GM19025 (cell line): ENCODE measurements at regions not wholly inside any gene's neighbourhood (a gene's known extent, or its start where the extent isn't known, plus 50 kb on each side); places are given as distances from the start of the nearest gene placed in this dataset.
"Not testable (repeated sequence)": the region's sequence is repeated elsewhere in the genome, so short reads cannot be mapped to it uniquely, and the experiment has no call there.

Source experiments
- ATAC-seq: cut with Tn5 transposase; IDR thresholded peaks from one replicate; pipeline ENCODE4 v1.9.1; 2021; ENCODE audit warnings: mild to moderate bottlenecking, low read depth, moderate library complexity; ENCODE audit not compliant: unreplicated experiment

GRCh38 chr6:155538708-155539390 is 83.2 kb upstream of the NOX3 start:
- no peak for ATAC-seq

GRCh38 chr6:155534678-155535077 is 79.0 kb upstream of the NOX3 start:
- no peak for ATAC-seq

GRCh38 chr6:155530219-155530834 is 74.7 kb upstream of the NOX3 start:
- ATAC-seq = no peak

DNA sequence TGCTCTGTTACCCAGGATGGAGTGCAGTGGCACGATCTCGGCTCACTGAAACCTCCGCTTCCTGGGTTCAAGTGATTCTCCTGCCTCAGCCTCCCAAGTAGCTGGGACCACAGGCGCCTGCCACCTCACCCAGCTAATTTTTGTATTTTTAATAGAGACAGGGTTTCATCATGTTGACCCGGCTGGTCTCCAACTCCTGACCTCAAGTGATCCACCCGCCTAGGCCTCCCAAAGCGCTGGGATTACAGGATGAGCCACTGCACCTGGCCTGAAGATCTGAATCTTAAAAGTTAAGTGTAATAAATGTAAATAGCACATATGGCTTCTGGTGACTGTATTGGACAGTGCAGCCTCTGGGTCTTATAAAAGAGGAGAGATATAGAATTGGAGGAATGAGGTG is 74.2 kb upstream of the NOX3 start:
- not testable (repeated sequence) for ATAC-seq

- ATAC-seq = no peak
These were observed 73.4 kb upstream of the NOX3 start for GRCh38 chr6:155528982-155529453.

DNA sequence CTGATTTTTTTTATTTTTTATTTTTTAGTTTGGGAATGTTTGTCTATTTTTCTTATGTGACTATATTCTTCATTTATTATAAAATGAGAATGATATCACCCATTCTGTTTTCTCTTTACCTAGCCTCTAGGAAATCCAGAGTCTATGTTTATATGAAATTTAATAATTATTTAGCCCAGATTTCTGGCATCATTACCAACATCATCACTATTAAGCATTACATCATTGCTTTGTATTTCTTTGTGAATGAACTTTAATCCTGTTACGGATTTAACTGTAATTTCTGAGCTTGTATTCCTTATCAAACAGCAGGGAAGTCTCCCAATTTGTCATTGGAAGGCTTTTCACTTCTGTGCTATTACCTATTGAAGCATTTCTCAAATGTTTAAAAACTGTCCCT is 72.7 kb upstream of the NOX3 start:
- ATAC-seq = no peak

- no peak for ATAC-seq
These were observed 71.8 kb upstream of the NOX3 start for GRCh38 chr6:155527443-155527842.

DNA sequence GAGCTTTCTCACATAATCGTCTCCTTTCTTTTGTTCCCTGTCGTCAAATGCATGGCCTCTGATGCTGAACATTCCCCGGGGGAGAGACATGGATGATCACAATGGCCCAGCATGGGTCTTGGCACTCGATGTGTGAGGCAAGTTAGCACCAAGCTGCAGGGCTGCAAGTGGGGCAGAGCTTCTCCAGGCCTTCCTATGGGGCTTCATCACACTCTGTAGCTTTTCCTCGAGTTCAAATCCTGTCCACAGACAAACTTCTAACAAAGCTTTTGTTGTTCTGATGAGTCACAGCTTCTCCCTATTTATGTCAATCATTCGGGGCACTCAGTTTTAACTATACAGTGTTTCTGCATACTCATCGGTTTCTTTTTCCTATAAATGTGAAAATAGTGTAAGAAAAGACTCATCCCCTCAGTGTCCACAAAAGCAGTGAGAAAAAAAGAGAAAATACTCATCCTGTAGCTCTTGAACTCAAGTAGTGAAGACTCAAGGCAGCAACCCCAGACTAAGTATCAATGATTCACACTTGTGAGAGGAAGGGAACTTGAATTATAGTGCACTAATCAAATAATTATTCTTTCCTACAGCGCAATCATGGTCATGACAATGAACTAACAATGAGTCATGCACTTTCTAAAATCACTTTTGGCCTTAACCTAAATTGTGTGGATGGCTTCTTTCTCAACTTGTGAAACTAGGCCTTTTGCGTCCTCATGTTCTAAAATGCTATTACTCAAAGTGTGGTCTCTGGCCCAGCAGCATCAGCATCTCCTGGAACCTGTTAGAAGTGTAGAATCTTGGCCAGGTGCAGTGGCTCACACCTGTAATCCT is 68.4 kb upstream of the NOX3 start:
- ATAC-seq = no peak

- no peak for ATAC-seq
These were observed 66.1 kb upstream of the NOX3 start for GRCh38 chr6:155521719-155522118.

DNA sequence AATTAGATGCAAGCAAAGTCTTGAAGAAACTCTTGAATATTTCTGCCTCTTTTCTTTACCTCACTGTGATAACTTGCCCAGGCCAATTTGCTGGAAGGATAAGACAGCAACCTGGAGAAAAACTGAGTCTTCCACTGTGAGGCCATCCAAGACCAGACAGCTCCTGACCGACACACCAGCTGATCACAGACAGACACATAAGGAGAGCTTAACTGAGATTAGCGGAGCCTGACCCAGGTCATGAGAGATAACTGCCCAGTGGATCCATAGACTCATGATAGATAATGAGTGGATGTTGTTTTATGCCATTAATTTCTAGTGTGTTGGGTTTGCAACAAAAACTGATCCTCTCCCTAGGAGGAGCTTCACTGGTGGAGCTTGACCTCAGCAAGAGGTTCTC is 64.4 kb upstream of the NOX3 start:
- ATAC-seq = no peak

DNA sequence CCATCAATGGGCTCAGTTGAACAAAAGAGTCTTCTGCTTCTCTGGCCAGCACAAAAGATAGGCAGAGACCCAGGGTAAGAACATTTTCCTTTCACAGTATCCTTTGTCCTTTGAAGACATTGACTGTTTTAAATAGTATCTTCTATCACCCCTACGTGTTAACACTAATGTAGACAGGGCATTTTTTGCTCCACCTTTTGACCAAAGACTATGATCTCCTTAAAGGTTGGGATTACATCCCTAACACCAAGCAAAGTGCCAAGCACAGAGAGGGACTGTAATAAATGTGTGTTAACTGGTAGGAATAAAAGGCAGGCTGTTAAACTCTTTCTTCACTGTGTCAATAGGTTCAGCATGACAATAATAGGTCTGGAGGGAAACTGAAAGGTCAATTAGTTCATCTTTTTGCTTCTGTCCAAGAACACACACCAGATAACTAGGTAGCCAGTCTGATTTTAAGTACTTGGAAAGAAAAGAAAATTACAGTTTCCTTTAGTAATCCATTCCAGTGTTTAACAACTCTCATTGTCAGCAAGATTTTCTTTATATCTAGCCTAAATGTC is 63.6 kb upstream of the NOX3 start:
- ATAC-seq = no peak

DNA sequence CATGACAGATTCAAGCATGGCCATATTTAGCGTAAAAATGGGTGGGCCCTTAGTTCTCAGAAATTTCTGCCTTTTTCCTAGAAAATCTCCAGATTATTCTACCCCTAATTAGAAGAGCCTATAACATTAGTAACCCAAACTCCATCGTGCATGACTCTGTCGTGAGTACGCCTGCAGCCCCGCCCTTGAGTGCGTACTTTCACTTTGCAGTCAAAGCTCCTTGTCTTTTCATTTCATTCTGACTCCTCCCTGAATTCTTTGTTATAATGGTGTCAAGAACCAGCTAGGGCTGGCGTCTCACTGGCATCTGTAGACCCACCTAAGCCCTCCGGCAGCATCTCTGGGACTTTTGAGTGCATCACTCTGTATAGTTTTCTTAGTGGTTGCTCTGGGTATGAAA is 61.7 kb upstream of the NOX3 start:
- ATAC-seq = no peak

DNA sequence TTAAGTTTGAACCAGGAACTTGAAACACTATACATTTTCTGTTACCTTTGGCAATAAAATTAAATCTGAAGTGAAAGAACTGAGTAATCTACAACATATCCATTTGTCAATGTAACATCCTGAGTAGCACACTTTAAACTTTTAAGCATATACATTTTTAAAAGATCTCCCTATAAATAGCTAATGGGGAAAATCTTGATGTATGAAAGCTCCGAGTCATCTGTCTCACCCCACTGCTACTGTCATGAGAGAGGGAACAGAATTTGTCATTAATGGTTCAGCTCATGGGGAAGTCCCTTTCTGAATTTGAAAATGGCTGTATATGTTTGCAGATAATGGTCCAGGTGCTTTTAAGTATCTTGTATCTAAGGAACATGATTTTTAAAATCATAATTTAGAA is 55.2 kb upstream of the NOX3 start:
- ATAC-seq = no peak

DNA sequence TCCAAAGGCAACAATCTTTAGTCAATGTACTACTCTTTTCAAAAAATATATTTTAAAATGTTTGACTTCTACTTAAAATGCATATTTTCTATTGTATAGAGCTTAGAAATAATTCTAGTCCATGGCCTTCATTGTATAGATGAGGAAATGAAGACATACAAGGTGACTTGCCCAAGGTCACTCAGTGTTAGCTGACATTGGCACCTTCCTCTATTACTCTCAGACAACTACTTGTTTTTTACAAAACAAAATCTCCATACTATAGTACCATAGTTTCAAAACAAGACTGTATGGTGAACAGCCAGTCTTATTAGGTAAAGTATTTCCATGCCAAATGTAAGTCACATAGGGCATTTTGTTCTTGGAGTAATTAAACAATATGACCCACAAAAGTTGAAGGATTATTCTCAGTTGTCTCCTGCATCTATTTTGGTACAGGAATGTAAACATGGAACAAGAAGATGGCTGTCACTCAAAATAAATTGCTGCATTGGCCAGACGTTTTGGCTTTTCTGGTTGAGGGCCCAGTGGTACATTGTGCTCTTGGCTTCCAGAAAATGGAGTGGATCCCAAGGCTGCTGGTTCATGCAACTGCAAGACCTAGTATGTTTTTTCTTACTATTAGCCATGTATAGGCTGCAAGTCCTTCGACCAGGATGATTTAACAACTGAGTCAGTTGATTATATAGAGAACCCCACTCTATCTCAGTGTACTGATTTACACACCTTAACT is 54.3 kb upstream of the NOX3 start:
- ATAC-seq = no peak

DNA sequence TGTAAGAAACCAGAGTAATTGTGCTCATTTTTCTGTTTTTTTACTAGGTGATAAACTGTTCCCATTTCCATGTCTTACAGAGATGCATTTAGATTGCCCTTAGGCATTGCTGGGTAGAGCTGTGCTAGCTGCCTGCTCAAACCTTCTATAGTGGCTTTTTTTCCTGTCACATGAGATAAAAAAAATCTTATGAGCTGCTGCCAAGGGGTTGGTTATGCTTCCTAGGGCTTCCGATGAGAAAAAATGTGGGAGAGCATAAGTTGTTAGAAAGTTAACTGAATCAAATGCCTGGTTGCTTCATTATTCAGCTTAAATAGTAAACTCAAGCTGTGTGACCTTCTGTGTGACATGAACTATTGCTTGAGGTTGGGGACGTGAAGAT is 50.0 kb upstream of the NOX3 start:
- no peak for ATAC-seq
